ENCODE measurements at regions not wholly inside any gene's neighbourhood (a gene's known extent, or its start where the extent isn't known, plus 50 kb on each side); places are given as distances from the start of the nearest gene placed in this dataset.

GRCh38 chr14:101673873-101674272 lies 87.6 kb upstream of the PPP2R5C start:
- TF ChIP-seq POLR2AphosphoS5 (IDR thresholded peaks at IDR 0.05; ENCODE audit: low read depth, low read length) (no peak), CTCF (IDR thresholded peaks at IDR 0.05) (no peak), REST (IDR thresholded peaks at IDR 0.05; ENCODE audit: insufficient read depth in 1 of 2, low read depth in 2 of 2, low read length in 1 of 2) (no peak), SIN3A (IDR thresholded peaks at IDR 0.05; ENCODE audit: borderline replicate concordance, insufficient read depth, low read depth, low read length) (no peak)
